MV-4-11 (cell line): ENCODE measurements at regions not wholly inside any gene's neighbourhood (a gene's known extent, or its start where the extent isn't known, plus 50 kb on each side); places are given as distances from the start of the nearest gene placed in this dataset.
"Not testable (repeated sequence)": the region's sequence is repeated elsewhere in the genome, so short reads cannot be mapped to it uniquely, and the experiment has no call there.

ENCODE experiments used
- DNase-seq: peaks from one replicate; lab custom pipeline; 2025; lab: John Stamatoyannopoulos, UW

DNA sequence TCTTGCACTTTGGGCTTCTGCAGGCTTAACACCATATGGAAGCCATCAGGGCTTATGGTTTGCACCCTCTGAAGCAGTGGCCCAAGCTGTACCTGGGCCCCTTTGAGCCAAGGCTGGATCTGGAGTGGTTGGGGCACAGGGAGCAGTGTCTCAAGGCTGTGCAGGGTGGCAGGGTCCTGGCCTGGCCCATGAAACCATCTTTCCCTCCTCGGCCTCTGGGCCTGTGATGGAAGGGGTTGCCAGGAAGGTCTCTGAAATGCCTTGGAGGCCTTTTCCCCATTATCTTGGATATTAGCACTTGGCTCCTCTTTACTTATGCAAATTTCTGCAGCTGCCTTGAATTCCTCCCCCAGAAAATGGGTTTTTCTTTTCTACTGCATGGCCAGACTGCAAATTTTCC lies 134.7 kb upstream of the USP9X start:
- no peak for DNase-seq

DNA sequence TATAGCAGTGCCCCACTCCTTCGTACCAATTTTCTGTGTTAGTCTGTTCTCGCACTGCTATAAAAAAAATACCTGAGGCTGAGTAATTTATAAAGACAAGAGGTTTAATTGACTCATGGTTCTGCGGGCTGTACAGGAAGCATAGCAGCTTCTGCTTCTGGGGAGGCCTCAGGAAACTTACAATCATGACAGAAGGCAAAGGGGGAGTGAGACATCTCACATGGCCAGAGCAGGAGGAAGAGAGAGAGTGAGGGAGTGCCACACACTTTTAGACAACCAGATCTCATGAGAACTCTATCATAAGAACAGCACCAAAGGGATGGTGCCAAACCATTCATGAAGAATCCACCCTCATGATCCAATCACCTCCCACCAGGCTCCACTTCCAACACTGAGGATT lies 133.8 kb upstream of the USP9X start:
- DNase-seq: not testable (repeated sequence)

DNA sequence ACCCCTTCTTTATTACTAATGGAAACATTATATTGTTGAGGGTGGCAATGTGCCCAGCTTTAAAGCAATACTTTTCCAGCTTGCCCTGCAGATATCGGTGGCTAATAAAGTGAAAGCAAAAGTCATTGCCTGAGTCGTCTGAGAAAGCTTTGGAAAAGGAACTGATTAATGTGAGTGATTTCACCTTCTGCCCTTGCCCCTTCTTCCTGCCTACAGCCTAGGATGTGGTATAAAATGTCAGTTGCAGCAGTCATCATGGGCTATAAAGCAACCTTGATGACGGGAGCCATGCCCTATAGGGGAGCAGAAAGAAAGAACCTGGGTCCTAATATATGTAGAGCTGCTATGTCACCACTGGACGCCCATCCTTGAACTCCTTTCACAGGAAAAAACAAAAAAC lies 132.4 kb upstream of the USP9X start:
- DNase-seq: peak; percentile 17

GRCh38 chrX:40953369-40953768 lies 131.9 kb upstream of the USP9X start:
- DNase-seq: peak; percentile 15

DNA sequence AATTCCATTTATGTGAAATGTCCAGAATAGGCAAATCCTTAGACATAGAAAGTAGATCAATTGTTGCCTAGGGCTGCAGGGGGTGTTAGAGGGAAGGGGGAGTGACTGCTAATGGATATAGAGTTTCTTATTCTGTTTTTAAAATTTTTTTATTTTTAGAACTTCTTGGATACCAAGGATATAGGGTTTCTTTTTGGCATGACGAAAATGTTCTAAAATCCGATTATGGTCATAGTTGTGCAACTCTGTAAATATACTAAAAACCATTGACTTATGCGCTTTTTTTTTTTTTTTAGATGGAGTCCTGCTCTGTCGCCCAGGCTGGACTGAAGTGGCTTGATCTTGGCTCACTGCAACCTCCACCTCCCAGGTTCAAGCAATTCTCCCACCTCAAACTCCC lies 125.2 kb upstream of the USP9X start:
- DNase-seq: no peak

DNA sequence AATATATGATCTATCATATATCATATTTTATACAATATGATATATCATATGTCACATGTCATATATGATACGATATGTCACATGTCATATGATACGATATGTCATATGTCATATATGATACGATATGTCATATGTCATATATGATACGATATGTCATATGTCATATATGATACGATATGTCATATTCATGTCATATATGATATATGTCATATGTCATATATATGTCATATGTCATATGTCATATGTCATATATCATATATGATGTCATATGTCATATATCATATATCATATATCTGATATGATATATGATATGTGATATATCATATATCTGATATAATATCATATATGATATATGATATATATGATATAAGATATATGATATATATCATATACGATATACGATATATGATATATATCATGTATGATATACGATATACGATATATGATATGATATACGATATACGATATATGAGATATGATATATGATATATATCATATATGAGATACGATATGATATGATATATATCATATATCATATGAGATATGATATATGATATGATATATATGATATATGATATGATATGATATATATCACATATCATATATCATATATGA lies 122.3 kb upstream of the USP9X start:
- no peak for DNase-seq

GRCh38 chrX:40964008-40964407 lies 121.2 kb upstream of the USP9X start:
- no peak for DNase-seq

- no peak for DNase-seq
Observed at GRCh38 chrX:40964633-40965586, 120.3 kb upstream of the USP9X start.

DNA sequence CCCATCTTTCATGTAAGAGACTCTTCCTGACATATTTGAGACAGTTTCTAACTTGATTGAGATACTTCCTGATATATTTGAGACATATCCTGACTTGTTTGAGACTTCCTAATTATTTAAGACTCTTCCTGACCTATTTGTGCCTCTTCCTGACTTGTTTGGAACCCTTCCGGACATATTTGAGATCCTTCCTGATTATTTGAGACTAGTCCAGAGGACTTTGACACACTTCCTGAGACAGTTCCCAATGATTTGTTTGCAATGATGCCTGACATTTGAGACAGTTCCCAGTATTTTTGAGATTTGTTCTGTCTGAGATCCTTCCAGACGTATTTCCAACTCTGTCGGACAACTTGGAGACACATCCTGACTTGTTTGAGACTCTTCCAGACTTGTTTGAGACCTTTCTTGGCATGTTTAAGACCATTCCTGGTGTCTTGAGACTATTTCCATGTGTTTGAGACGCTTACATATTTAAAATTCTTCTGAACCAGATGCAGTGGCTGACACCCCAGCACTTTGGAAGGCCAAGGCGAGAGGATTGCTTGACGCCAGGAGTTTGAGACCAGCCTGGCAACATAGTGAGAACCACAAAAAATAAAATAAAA lies 118.9 kb upstream of the USP9X start:
- no peak for DNase-seq

DNA sequence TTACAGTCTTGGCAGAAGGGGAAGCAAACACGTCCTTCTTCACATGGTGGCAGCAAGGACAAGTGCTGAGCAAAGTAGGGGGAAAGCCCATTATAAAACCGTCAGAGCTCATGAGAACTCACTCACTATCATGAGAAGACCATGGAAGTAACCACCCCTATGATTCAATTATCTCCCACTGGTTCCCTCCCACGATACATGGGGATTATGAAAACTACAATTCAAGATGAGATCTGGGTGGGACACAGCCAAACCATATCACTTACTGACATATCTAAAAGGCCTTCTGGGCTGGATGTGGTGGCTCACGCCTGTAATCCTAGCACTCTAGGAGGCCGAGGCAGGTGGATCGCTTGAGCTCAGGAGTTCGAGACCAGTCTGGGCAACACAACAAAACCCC lies 117.1 kb upstream of the USP9X start:
- no peak for DNase-seq

- no peak for DNase-seq
Observed at GRCh38 chrX:40971736-40972135, 113.5 kb upstream of the USP9X start.

DNA sequence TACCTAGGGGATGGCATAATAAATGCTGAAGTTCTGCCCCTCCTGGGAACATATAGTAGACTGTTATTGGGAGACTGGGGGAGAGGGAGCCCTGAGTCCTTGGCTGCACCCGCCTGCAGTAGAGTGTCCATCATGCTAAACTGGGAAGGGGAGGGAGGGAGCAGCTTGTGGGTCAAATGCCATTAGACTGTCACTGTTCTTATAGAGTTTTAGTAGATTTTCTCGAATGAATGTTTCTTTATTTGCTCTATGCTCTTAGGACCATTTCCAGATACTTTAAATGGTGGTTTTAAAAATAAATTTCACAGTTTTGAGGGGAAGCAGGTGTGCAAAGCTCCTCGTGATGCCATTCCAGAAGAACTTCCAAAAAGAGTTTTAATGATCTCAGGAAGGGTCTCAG lies 111.6 kb upstream of the USP9X start:
- no peak for DNase-seq

GRCh38 chrX:40975951-40976350 lies 109.3 kb upstream of the USP9X start:
- no peak for DNase-seq

DNA sequence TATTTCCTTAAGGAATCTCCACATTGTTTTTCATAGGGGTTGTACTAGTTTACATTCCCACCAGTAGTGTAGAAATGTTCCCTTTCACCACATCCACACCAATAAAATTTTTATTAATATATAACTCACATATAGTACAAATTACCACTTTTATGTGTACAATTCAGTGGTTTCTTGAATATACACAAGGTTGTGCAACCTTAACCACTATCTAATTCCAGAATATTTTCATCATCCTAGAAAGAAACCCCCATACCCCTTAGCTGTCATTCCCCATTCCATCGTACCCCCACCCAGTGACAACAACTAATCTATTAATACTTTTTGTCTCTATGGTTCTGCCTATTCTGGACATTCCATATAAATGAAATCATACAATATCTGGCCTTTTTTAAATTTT lies 108.3 kb upstream of the USP9X start:
- no peak for DNase-seq

DNA sequence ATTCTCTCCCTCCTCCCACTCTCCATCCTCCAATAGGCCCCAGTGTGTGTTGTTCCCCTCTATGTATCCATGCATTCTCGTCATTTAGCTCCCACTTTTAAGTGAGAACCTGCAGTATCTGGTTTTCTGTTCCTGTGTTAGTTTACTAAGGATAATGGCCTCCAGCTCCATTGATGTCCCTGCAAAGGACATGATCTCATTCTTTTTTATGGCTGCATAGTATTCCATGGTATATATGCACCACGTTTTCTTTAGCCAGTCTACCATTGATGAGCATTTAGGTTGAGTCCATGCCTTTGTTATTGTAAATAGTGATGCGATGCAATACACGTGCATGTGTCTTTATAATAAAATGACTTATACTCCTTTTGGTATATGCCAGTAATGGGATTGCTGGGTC lies 100.3 kb upstream of the USP9X start:
- DNase-seq: no peak

GRCh38 chrX:40987413-40987812 lies 97.8 kb upstream of the USP9X start:
- DNase-seq: no peak

GRCh38 chrX:40988100-40988499 lies 97.1 kb upstream of the USP9X start:
- DNase-seq: no peak

DNA sequence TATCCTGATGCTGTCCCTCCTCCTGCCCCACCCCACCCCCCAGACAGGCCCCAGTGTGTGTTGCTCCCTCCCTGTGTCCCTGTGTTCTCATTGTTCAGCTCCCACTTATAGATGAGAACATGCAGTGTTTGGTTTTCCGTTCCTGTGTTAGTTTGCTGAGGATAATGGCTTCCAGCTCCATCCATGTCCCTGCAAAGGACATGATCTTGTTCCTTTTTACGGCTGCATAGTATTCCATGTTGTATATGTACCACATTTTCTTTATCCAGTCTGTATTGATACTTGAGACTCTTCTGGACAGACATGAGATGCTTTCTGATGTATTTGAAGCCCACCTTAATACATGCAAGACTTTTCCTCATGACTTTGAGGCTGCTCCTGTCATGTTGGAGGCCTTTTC lies 91.8 kb upstream of the USP9X start:
- DNase-seq: not testable (repeated sequence)

- DNase-seq: peak; percentile 96
Observed at GRCh38 chrX:40996886-40997530, 88.2 kb upstream of the USP9X start.

DNA sequence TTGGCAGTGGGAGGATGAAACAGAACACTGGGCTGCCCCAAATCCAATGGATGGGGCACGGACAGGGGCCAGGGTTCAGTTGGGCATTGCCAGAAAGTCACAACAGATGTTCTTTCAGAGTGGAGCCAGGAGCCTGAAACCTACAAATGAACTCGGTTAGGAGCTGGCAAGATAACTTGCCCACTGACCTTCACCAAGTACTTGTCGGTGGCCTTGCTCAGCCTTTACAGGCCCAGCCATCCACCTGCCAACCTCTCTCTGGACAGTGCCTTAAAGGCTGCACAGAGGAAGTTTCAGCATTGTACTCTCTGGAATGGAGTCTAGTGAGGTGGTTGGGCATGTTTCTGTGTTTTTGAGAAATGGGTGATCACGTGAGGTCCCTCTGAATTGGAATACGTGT lies 87.1 kb upstream of the USP9X start:
- DNase-seq: no peak

DNA sequence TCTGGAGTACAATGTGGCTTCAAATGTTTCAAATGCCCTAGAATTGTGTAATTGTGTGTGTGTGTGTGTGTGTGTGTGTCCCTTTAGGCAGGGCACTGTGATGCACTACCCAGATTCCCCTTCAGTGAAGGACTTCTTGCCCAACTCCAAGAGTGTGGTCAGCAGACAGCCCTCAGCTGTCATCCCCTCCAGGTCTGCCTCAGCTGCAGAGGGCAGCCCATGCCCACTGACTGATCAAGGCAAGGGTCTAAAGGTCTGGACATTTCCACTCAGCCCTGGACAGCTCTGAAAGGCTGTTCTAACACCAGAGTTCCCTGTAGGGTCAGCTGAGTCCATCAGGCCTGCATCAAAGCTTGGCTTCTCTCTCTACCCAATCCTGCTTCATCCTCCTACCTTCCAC lies 83.9 kb upstream of the USP9X start:
- no peak for DNase-seq

DNA sequence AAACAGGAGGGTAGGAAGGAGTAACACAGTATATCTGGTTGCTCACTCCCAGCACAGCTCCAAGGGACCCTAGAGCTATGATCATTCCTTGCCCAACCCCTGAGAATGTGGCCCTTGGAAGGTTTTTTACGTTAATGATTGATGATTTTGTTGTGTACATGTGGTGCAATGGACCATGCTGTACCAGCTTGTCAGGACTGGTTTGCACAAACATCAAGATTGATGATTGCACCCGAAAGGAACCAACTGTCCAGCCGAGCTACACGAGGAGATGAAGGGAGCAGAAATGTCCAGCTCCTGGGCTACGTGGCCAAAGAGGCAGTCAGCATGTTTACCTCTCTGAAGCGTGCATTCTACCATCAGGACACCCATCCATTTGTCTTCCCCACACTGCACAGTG lies 83.2 kb upstream of the USP9X start:
- no peak for DNase-seq
